Astrocyte of the spinal cord (primary cell): ENCODE measurements at regions not wholly inside any gene's neighbourhood (a gene's known extent, or its start where the extent isn't known, plus 50 kb on each side); places are given as distances from the start of the nearest gene placed in this dataset.
A peak's percentile ranks its signal among the peaks of the same experiment; 100 is the strongest.

Experiments used
- DNase-seq: peaks from one replicate; pipeline ENCODE4 v3.0.0; 2011; ENCODE audit warnings: low read depth, low spot score
- H3K4me3 ChIP-seq: 2 replicates; pipeline ENCODE4 v1.5.1; 2011; ENCODE audit warnings: low read depth, mild to moderate bottlenecking, low read length, moderate library complexity
- CTCF ChIP-seq: IDR thresholded peaks from 2 replicates; pipeline ENCODE4 v1.5.1; 2012; ENCODE audit warnings: low read depth, mild to moderate bottlenecking, low read length, inconsistent platforms
- in situ Hi-C: cut with HindIII; loops from 2 replicates; pipeline ENCODE4 v1.10.0; 2017; ENCODE audit warnings: low sequenced_read_pairs

GRCh38 chr18:40926679-40927078 is 1028.4 kb upstream of the PIK3C3 start:
- in situ Hi-C loops = no loop called here
- DNase-seq = no peak
- no peak overlapping the region for H3K4me3 ChIP-seq
- TF ChIP-seq CTCF = no peak

GRCh38 chr18:40925071-40925541 is 1029.9 kb upstream of the PIK3C3 start:
- DNase-seq = no peak
- in situ Hi-C loops = no loop called here

GRCh38 chr18:40921845-40922629 is 1033.0 kb upstream of the PIK3C3 start:
- H3K4me3 ChIP-seq = no peak overlapping the region
- DNase-seq = no peak
- TF ChIP-seq CTCF = no peak
- in situ Hi-C loops = no loop called here

More at GRCh38 chr18:40925071-40925541, 1029.9 kb upstream of the PIK3C3 start:
- H3K4me3 ChIP-seq = no peak overlapping the region
- no peak for TF ChIP-seq CTCF

- peak; percentile 20 for DNase-seq
- no peak overlapping the region for H3K4me3 ChIP-seq
- in situ Hi-C loops = no loop called here
- TF ChIP-seq CTCF = no peak
Observed at GRCh38 chr18:40917056-40917455, 1038.0 kb upstream of the PIK3C3 start.

GRCh38 chr18:40915724-40916123 is 1039.3 kb upstream of the PIK3C3 start:
- no peak for TF ChIP-seq CTCF
- H3K4me3 ChIP-seq = no peak overlapping the region
- DNase-seq = no peak
- in situ Hi-C loops = no loop called here

GRCh38 chr18:40911582-40912254 is 1043.3 kb upstream of the PIK3C3 start:
- in situ Hi-C loops = no loop called here
- DNase-seq = peak; percentile 45
- H3K4me3 ChIP-seq = no peak overlapping the region
- TF ChIP-seq CTCF = no peak
